ENCODE measurements at regions not wholly inside any gene's neighbourhood (a gene's known extent, or its start where the extent isn't known, plus 50 kb on each side); places are given as distances from the start of the nearest gene placed in this dataset.
"Not testable (repeated sequence)": the region's sequence is repeated elsewhere in the genome, so short reads cannot be mapped to it uniquely, and the experiment has no call there.

GRCh38 chr3:16075647-16076046 is 98.8 kb upstream of the GALNT15 start:
- DNase-seq (ENCODE audit: low read depth in 2 of 2) = no peak

DNA sequence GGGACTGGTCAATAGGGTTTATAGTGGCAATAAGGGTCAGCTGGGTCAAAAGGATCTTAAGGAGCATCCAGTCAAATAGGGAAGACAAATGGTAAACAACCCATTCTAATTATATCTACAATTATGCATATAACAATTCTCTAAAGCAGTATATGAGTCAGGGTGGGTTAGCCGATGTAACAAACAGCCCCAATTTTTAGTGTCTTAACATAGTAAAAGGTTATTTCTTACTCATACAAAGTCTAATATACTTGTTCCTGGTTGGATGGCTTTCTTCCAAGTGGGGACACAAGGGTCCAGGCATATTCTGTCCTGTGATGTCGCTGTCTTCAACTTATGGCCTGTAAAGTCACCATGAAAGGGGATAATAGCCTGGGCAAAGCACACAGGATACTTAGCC is 97.9 kb upstream of the GALNT15 start:
- no peak for DNase-seq (ENCODE audit: low read depth in 2 of 2)

DNA sequence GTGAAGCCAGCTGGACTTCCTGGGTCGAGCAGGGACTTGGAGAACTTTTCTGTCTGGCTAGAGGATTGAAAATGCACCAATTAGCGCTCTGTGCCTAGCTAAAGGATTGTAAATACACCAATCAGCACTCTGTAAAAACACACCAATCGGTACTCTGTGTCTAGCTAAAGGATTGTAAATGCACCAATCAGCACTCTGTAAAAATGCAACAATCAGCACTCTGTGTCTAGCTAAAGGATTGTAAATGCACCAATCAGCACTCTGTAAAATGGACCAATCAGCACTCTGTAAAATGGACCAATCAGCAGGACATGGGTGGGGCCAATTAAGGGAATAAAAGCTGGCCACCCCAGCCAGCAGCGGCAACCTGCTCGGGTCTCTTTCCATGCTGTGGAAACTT is 97.3 kb upstream of the GALNT15 start:
- DNase-seq (ENCODE audit: low read depth in 2 of 2) = not testable (repeated sequence)

DNA sequence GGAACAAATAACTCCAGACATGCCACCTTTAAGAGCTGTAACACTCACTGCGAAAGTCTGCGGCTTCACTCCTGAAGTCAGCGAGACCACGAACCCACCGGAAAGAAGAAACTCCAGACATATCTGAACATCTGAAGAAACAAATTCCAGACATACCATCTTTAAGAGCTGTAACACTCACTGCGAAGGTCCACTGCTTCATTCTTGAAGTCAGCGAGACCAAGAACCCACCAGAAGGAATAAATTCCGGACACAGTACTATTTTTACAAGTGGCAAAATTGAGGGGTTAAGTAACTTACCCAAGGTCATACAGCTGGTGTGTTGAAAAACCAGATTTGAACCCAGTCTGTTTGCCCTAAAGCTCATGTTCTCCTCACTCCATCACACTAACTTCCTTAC is 96.8 kb upstream of the GALNT15 start:
- DNase-seq (ENCODE audit: low read depth in 2 of 2) = not testable (repeated sequence)

DNA sequence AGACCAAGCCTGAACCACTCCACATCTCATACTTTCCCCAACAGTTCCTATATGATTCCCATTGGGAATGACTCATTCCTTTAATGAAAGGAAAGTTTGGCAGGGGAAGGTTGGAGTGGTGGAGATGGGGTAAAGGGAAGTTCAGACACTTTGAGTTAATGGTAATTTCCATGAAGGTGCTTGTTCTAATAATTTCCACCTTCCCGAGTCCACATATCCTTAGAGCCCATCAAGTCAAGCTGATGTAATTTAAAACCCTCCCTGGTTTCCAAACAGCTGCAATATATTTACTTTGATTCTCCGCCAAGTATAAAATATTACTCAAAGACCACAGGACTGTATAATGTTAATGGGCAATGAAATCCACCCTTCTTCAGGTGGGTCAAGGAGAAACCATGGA is 95.0 kb upstream of the GALNT15 start:
- no peak for DNase-seq (ENCODE audit: low read depth in 2 of 2)

GRCh38 chr3:16081661-16082060 is 92.8 kb upstream of the GALNT15 start:
- no peak for DNase-seq (ENCODE audit: low read depth in 2 of 2)

DNA sequence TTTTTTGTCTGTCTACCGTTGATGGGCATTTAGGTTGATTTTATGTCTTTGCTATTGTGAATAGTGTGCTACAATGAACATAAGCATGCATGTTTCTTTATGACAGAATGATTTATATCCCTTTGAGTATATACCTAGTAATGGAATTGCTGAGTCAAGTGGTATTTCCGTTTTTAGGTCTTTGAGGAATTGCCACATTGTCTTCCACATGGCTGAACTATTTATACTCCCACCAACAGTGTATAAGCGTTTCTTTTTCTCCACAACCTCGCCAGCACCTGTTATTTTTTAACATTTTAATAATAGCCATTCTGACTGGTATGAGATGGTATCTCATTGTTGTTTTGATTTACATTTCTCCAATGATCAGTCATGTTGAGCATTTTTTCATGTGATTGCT is 89.6 kb upstream of the GALNT15 start:
- no peak for DNase-seq (ENCODE audit: low read depth in 2 of 2)

DNA sequence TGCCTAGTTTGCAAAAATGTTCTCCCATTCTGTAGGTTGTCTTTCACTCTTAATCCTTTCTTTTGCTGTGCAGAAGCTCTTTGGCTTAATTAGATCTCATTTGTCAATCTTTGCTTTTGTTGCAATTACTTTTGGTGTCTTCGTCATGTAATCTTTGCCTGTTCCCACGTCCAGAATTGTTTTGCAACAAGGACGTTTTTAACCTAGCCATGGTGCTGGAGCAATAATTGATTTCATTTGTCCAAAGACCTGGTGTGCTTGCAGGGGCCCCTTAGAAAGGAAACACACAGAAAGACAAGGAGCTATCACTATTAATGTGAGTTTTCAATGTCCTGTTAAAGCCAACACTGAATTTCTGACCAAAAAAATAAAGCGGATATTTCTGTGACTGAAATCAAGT is 89.1 kb upstream of the GALNT15 start:
- no peak for DNase-seq (ENCODE audit: low read depth in 2 of 2)

GRCh38 chr3:16085884-16086608 is 88.4 kb upstream of the GALNT15 start:
- DNase-seq (ENCODE audit: low read depth in 2 of 2) = no peak

DNA sequence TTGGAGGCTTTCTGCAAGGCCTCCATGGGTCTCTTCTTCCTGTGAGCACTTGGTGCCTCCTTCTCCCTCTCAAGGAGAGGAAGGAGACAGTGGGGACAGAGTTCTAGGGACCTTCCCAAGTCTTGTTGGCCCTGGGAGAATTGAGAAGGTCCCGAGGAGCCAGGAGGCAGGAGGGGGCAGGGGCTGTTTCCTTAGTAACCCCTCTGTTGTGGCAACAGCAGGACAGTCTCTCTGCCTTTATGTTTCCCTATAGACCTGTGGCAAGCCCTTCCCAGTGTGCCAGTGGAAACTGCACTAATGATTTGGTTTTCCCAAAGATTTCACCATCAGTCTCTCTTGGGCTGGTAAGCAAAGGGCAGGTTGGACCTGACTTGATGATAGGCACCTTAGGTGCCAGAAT is 87.8 kb upstream of the GALNT15 start:
- no peak for DNase-seq (ENCODE audit: low read depth in 2 of 2)

DNA sequence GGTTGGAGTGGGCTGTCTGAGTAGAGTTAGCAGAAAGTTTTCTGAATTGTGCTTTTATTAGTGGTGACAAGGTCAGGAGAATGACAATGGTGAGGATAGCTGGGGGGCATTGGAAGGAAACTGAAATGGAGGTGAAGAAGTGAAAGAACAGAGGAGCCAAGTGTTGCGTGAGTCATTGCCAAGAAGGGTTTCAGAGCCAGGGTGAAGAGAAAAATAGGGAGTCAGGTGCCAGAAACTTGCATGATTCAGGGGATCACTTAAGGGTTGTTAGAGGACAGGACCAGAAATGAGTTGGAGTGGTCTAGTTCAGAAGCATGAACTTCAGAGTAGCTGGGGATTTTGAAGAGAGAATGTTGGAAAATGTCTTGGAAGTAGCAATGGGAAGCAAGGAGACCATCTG is 86.0 kb upstream of the GALNT15 start:
- DNase-seq (ENCODE audit: low read depth in 2 of 2) = no peak

- no peak for DNase-seq (ENCODE audit: low read depth in 2 of 2)
Observed at GRCh38 chr3:16089521-16089920, 85.0 kb upstream of the GALNT15 start.

DNA sequence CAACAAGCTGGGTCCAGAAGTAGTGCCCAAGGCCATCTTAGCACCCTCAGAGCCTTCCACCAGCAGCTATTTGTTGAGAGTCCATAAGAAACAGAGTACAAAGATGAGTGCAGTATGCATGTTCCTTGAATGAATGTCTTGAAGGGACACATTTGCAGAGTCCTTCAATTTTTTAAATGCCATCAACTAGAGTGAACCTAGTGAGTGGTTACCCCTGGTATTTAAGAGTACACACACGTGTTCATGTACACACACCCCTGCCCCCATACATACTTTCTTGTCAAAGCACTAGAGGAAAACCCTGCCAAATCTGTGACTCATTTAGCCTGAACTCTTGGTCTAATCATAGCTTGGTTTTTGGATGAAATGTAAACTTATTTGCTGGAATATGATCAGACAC is 84.5 kb upstream of the GALNT15 start:
- DNase-seq (ENCODE audit: low read depth in 2 of 2) = no peak

DNA sequence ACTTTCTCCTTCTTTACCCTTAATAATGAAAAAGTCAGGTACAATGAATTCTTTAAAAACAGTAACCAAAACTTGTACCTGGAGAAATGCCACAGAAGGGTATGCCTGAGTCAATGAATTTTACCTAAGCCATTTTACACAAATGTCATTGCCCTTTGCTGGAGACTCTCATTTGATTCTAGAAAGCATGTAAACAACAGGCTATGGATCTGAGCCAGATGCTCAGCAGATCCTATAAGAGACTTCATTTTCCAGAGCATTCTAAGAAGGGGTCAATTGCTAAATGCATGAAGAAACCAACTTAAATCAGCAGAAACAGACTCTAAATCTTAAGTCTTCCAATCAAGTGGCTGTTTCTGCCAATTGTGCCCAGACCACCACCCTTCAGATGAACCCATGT is 83.8 kb upstream of the GALNT15 start:
- DNase-seq (ENCODE audit: low read depth in 2 of 2) = no peak

- no peak for DNase-seq (ENCODE audit: low read depth in 2 of 2)
Observed at GRCh38 chr3:16092923-16093322, 81.6 kb upstream of the GALNT15 start.

GRCh38 chr3:16101295-16102186 is 72.9 kb upstream of the GALNT15 start:
- no peak for DNase-seq (ENCODE audit: low read depth in 2 of 2)

GRCh38 chr3:16102187-16102561 is 72.3 kb upstream of the GALNT15 start:
- no peak for DNase-seq (ENCODE audit: low read depth in 2 of 2)

- DNase-seq (ENCODE audit: low read depth in 2 of 2) = no peak
Observed at GRCh38 chr3:16102905-16103364, 71.5 kb upstream of the GALNT15 start.

DNA sequence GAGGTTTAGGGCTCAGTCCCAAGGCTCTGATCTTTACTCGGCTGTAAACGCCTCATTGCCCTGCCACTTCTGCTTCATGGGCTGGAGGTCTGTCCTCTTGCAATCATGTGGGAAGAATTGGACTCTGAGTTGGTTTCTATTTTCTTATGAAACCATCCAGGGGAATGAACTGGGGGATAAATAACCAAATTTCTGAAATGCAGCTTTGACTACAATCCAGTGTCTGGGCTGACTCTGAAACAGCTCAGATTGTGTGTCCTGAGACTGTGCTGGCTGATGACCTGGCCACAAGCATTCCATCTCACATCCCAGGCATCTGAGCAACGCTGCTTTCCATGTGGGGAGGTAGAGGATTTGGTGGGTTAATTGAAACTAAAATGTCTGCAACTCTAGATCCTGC is 71.0 kb upstream of the GALNT15 start:
- no peak for DNase-seq (ENCODE audit: low read depth in 2 of 2)

- DNase-seq (ENCODE audit: low read depth in 2 of 2) = no peak
Observed at GRCh38 chr3:16104156-16104555, 70.3 kb upstream of the GALNT15 start.

GRCh38 chr3:16106050-16106449 is 68.4 kb upstream of the GALNT15 start:
- DNase-seq (ENCODE audit: low read depth in 2 of 2) = no peak

DNA sequence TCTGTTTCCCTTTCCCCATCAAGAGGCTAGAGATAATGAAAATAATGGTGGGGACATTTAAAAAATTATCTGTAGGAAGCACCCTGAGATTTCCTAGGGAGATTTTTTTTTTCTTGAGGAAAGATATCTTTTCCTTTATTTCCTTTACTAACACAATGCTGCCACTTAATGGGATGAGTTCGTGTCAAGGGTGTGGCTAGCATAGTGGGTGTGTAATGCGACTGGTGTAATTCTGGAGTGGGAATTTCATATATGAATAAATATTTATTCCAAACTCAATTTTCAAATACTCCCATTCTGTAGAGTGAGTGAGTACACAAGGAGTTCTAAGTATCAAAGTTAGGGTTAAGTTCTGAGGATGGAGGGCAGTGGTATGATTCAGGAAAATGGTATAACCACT is 66.1 kb upstream of the GALNT15 start:
- DNase-seq (ENCODE audit: low read depth in 2 of 2) = no peak

DNA sequence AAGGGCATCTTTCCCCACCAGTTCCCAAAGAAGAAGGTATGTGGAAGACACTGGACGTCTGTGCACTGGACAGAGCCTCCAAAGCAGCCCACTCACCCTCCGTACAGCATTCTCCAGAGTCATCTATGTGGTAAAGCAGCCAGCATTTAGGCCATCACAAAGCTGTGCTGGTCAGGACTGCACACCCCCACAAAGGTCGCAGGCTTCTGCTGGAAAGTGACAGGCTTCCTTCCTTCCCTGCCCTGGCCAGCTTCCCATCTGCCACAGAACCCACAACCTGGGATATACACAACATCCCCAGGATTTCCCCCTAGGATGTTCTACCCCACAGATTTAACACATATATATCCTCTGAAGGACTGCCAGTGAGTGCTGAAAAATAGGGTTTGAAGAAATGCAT is 64.6 kb upstream of the GALNT15 start:
- DNase-seq (ENCODE audit: low read depth in 2 of 2) = no peak

All from stimulated activated CD8-positive, alpha-beta memory T cell treated with anti-CD3 and anti-CD28 coated beads, Interleukin-2, amount 100 ng/mL, for 1 hour (primary cell).